NCI-H2081 (cell line): ENCODE measurements at regions not wholly inside any gene's neighbourhood (a gene's known extent, or its start where the extent isn't known, plus 50 kb on each side); places are given as distances from the start of the nearest gene placed in this dataset.
"Not testable (repeated sequence)": the region's sequence is repeated elsewhere in the genome, so short reads cannot be mapped to it uniquely, and the experiment has no call there.

Experiments used
- DNase-seq, 2 experiments: peaks; one replicate each; lab custom pipeline; 2025; lab: John Stamatoyannopoulos, UW

DNA sequence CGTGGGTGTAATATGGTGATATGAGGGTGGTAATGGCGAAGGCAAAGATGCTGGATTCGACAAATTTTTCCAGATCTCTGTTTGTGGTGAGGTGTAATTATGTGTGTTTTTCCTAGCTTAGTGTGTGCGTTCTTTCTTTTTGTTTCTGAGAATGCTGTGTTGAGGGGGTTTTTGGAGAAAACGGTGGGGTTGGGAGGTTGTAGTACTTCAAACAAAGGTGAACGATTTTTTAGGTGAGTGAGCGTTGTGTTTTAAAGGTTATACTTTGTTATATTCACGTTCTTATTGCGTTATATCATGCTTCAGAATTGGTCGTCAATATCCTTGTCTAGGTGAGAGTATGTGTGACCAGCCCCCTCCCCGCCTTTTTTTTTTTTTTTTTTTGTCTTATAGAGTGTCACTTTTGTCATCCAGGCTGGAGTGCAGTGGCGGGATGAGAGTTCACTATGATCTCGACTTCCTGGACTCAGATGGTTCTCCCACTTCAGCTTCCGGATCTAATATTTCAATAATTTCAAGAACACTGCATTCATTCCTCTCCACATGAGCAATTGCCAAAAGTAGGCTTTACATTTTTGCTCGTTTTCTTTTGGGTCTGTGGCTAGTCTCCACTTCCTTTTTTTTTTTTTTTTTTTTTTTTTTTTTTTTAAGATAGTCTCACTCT lies 82.2 kb upstream of the RNU2-1 start:
- DNase-seq: no peak

- no peak for DNase-seq
Measured at GRCh38 chr17:43315369-43315768, 81.6 kb upstream of the RNU2-1 start.

- DNase-seq: no peak
Measured at GRCh38 chr17:43314611-43315011, 80.8 kb upstream of the RNU2-1 start.

DNA sequence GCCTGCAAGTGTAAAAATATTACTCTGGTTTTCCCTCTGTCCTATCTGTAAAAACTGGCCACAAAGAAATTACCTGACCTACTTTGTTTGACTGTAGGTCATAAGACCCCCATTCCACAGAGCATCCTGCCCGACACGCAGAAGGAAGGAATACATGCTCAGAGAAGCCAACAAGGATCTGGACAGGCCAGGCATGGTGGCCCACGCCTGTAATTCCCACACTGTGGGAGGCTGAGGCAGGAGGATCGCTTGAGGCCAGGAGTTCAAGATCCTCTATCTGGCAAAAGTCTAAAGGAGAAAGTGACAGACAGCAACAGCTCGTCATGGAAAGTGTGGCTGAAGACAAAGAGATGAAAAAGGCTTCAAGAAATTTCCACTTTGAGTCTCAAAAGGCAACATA lies 78.2 kb upstream of the RNU2-1 start:
- DNase-seq: no peak

- DNase-seq: no peak
Measured at GRCh38 chr17:43309505-43310332, 75.9 kb upstream of the RNU2-1 start.

- no peak for DNase-seq
Measured at GRCh38 chr17:43308999-43309398, 75.2 kb upstream of the RNU2-1 start.

GRCh38 chr17:43304792-43305191 lies 71.0 kb upstream of the RNU2-1 start:
- not testable (repeated sequence) for DNase-seq

- not testable (repeated sequence) for DNase-seq
Measured at GRCh38 chr17:43303049-43303448, 69.3 kb upstream of the RNU2-1 start.

- DNase-seq: not testable (repeated sequence)
Measured at GRCh38 chr17:43299300-43300076, 65.7 kb upstream of the RNU2-1 start.

- not testable (repeated sequence) for DNase-seq
Measured at GRCh38 chr17:43289670-43290069, 55.9 kb upstream of the RNU2-1 start.

GRCh38 chr17:43283606-43284005 lies 49.8 kb upstream of the RNU2-1 start:
- not testable (repeated sequence) for DNase-seq
